ENCODE measurements at regions not wholly inside any gene's neighbourhood (a gene's known extent, or its start where the extent isn't known, plus 50 kb on each side); places are given as distances from the start of the nearest gene placed in this dataset.

DNA sequence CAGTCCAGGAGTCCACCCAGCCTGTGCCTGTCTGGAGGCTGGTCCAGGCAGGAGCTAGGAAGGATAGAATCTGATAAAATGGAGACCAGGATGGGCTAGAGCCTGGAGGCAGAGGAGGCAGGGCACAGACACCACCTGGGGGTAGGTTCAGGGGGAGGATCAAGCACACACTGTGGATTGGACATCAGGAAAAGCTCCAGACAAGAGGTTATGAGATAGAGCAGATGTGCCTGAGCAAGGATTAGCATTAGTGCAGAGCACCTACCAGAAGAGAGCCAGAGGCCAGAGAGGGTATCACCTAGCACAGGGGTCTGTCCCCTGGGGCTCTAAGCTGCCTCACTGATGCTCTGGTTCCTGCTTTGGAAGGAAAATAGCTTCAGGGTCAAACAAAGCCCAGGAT, 216.7 kb upstream of the ZC3H12A start:
- TF ChIP-seq, protein P1, sequence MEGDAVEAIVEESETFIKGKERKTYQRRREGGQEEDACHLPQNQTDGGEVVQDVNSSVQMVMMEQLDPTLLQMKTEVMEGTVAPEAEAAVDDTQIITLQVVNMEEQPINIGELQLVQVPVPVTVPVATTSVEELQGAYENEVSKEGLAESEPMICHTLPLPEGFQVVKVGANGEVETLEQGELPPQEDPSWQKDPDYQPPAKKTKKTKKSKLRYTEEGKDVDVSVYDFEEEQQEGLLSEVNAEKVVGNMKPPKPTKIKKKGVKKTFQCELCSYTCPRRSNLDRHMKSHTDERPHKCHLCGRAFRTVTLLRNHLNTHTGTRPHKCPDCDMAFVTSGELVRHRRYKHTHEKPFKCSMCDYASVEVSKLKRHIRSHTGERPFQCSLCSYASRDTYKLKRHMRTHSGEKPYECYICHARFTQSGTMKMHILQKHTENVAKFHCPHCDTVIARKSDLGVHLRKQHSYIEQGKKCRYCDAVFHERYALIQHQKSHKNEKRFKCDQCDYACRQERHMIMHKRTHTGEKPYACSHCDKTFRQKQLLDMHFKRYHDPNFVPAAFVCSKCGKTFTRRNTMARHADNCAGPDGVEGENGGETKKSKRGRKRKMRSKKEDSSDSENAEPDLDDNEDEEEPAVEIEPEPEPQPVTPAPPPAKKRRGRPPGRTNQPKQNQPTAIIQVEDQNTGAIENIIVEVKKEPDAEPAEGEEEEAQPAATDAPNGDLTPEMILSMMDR (conservative IDR thresholded peaks at IDR 0.05) = no peak
- TF ChIP-seq ZFX (IDR thresholded peaks at IDR 0.05) = no peak
